H1 (cell line): ENCODE measurements at regions not wholly inside any gene's neighbourhood (a gene's known extent, or its start where the extent isn't known, plus 50 kb on each side); places are given as distances from the start of the nearest gene placed in this dataset.

Source experiments
- CTCF ChIA-PET: fragments of 300-600 bp; sonication (Branson Sonifier 250); formaldehyde crosslinking; loops from one replicate; lab custom pipeline; 2021; ENCODE audit not compliant: partially characterized antibody; lab: Charles Lee
- POLR2A ChIA-PET: fragments of 300-600 bp; sonication (Branson Sonifier 250); formaldehyde crosslinking; loops from one replicate; lab custom pipeline; 2021; ENCODE audit warnings: inconsistent platforms; ENCODE audit not compliant: partially characterized antibody; lab: Charles Lee
- DNase-seq, 2 experiments: peaks; one replicate each; pipeline versions ENCODE4 v3.0.0 to v3.0.0-alpha.2; 2010 to 2022; ENCODE audit warnings: low spot score in 2 of 2, low read depth in 1 of 2, mixed read lengths in 1 of 2
- FAIRE-seq: peaks from 2 replicates; lab custom pipeline; 2011; peaks lifted over from hg19 to GRCh38; lab: Jason Lieb, UNC
- H2AFZ ChIP-seq: 2 replicates; pipeline ENCODE4 v1.8.1; 2012; ENCODE audit warnings: low read length, inconsistent platforms
- H2AK5ac ChIP-seq: 2 replicates; pipeline ENCODE4 v1.6.1; 2013; ENCODE audit warnings: low read depth, low read length
- H2BK120ac ChIP-seq: replicated peaks from 2 replicates; pipeline ENCODE3; 2013; ENCODE audit warnings: low read depth, low read length, inconsistent platforms
- H2BK12ac ChIP-seq: 2 replicates; pipeline ENCODE4 v1.6.1; 2013; ENCODE audit warnings: low read depth, low read length
- H2BK15ac ChIP-seq: 2 replicates; pipeline ENCODE4 v1.6.1; 2013; ENCODE audit warnings: low read length
- H2BK20ac ChIP-seq: 2 replicates; pipeline ENCODE4 v1.6.1; 2013; ENCODE audit warnings: low read length
- H2BK5ac ChIP-seq: 2 replicates; pipeline ENCODE4 v1.6.1; 2013; ENCODE audit warnings: low read depth, low read length
- H3K14ac ChIP-seq: 2 replicates; pipeline ENCODE4 v1.6.1; 2013; ENCODE audit warnings: inconsistent platforms; ENCODE audit not compliant: insufficient read length
- H3K18ac ChIP-seq: 2 replicates; pipeline ENCODE4 v1.6.1; 2013; ENCODE audit warnings: low read length; ENCODE audit errors: extremely low read depth
- H3K23ac ChIP-seq: 2 replicates; pipeline ENCODE4 v1.6.1; 2013; ENCODE audit warnings: inconsistent platforms; ENCODE audit not compliant: insufficient read length
- H3K23me2 ChIP-seq: 2 replicates; pipeline ENCODE4 v1.6.1; 2013; ENCODE audit warnings: low read depth, low read length
- H3K27ac ChIP-seq: 2 replicates; pipeline ENCODE4 v1.6.1; 2011; ENCODE audit warnings: low read depth, low read length, inconsistent platforms
- H3K27me3 ChIP-seq, 4 experiments: replicated peaks in 1 of 4; 1 replicate in 1 of 4; 2 replicates in 3 of 4; pipeline versions ENCODE4 v1.6.1 to v1.8.1; 2011 to 2013; ENCODE audit warnings: low read length in 3 of 4, mild to moderate bottlenecking in 3 of 4, inconsistent platforms in 2 of 4, mixed read lengths in 2 of 4, moderate library complexity in 1 of 4; ENCODE audit not compliant: control insufficient read depth in 3 of 4, insufficient read depth in 3 of 4; ENCODE audit errors: extremely low read depth in 1 of 4
- H3K36me3 ChIP-seq, 4 experiments: 2 replicates each; pipeline versions ENCODE4 v1.6.1 to v1.8.1; 2011 to 2013; ENCODE audit warnings: mild to moderate bottlenecking in 4 of 4, low read length in 3 of 4, moderate library complexity in 2 of 4, control low read depth in 1 of 4, inconsistent platforms in 1 of 4; ENCODE audit not compliant: insufficient read depth in 4 of 4, control insufficient read depth in 2 of 4
- H3K4ac ChIP-seq: replicated peaks from 2 replicates; pipeline ENCODE3; 2013; ENCODE audit warnings: low read length, low read depth, mixed read lengths, inconsistent platforms; ENCODE audit not compliant: insufficient read length
- H3K4me1 ChIP-seq, 4 experiments: replicated peaks in 1 of 4; 1 replicate in 1 of 4; 2 replicates in 3 of 4; pipeline versions ENCODE4 v1.6.1 to v1.8.1; 2011 to 2013; ENCODE audit warnings: low read length in 3 of 4, inconsistent platforms in 2 of 4, mixed read lengths in 1 of 4; ENCODE audit not compliant: insufficient read depth in 4 of 4, control insufficient read depth in 3 of 4
- H3K4me2 ChIP-seq, 2 experiments: 2 replicates each; pipeline versions ENCODE4 v1.6.1 to v1.8.1; 2011 to 2013; ENCODE audit warnings: low read depth in 2 of 2, low read length in 2 of 2, control low read depth in 1 of 2, inconsistent platforms in 1 of 2, mild to moderate bottlenecking in 1 of 2; ENCODE audit not compliant: insufficient read depth in 1 of 2
- H3K4me3 ChIP-seq, 4 experiments: fragments of 200-600, 300-600 bp in 1 of 4; sonication (generic), shearing (Covaris generic), sonication (Bioruptor Twin) in 1 of 4; 2 replicates each; pipeline versions ENCODE4 v1.5.1 to v1.8.1; 2011 to 2016; ENCODE audit warnings: low read length in 4 of 4, low read depth in 3 of 4, control low read depth in 2 of 4, inconsistent platforms in 2 of 4, mild to moderate bottlenecking in 2 of 4, mixed read lengths in 1 of 4, moderate library complexity in 1 of 4; ENCODE audit not compliant: insufficient read depth in 2 of 4; ENCODE audit errors: extremely low read depth in 1 of 4
- H3K56ac ChIP-seq: replicated peaks from 2 replicates; pipeline ENCODE3; 2013; ENCODE audit warnings: low read depth, mild to moderate bottlenecking, mixed read lengths, low read length, inconsistent platforms; ENCODE audit not compliant: insufficient read length
- H3K79me1 ChIP-seq: 2 replicates; pipeline ENCODE4 v1.6.1; 2013; ENCODE audit warnings: low read depth, low read length, control low read depth
- H3K79me2 ChIP-seq, 2 experiments: 2 replicates each; pipeline versions ENCODE4 v1.6.1 to v1.8.1; 2012 to 2013; ENCODE audit warnings: low read length in 2 of 2, mild to moderate bottlenecking in 2 of 2, inconsistent platforms in 1 of 2; ENCODE audit not compliant: insufficient read depth in 2 of 2, control insufficient read depth in 1 of 2
- H3K9ac ChIP-seq, 4 experiments: replicated peaks in 1 of 4; 1 replicate in 1 of 4; 2 replicates in 3 of 4; pipeline versions ENCODE4 v1.6.1 to v1.8.1; 2011 to 2013; ENCODE audit warnings: low read depth in 3 of 4, low read length in 3 of 4, control low read depth in 2 of 4, mild to moderate bottlenecking in 2 of 4, moderate library complexity in 2 of 4, inconsistent platforms in 1 of 4; ENCODE audit errors: extremely low read depth in 1 of 4
- H3K9me3 ChIP-seq, 2 experiments: 2 replicates each; pipeline versions ENCODE4 v1.6.1 to v1.8.1; 2012 to 2013; ENCODE audit warnings: mild to moderate bottlenecking in 2 of 2, moderate library complexity in 2 of 2, control low read depth in 1 of 2, inconsistent platforms in 1 of 2, low read depth in 1 of 2, low read length in 1 of 2, mixed read lengths in 1 of 2; ENCODE audit not compliant: insufficient read depth in 2 of 2
- H4K20me1 ChIP-seq, 2 experiments: replicated peaks in 1 of 2; 2 replicates each; pipeline versions ENCODE3 to v1.8.1; 2011 to 2013; ENCODE audit warnings: inconsistent platforms in 2 of 2, low read length in 2 of 2, mild to moderate bottlenecking in 1 of 2; ENCODE audit not compliant: insufficient read depth in 2 of 2, control insufficient read depth in 1 of 2
- H4K5ac ChIP-seq: 2 replicates; pipeline ENCODE4 v1.6.1; 2013; ENCODE audit warnings: low read length, low read depth, mixed read lengths, inconsistent platforms; ENCODE audit not compliant: insufficient read length
- H4K8ac ChIP-seq: 2 replicates; pipeline ENCODE4 v1.8.0; 2013; ENCODE audit warnings: mild to moderate bottlenecking, moderate library complexity, low read length, inconsistent platforms; ENCODE audit not compliant: insufficient read depth; ENCODE audit errors: extremely low read depth
- H4K91ac ChIP-seq: replicated peaks from 2 replicates; pipeline ENCODE3; 2013; ENCODE audit warnings: low read length, mixed read lengths, inconsistent platforms; ENCODE audit not compliant: insufficient read length
- CREB1 ChIP-seq: IDR thresholded peaks from 2 replicates; pipeline ENCODE4 v1.6.1; 2012; ENCODE audit warnings: inconsistent platforms
- EGR1 ChIP-seq: IDR thresholded peaks from 2 replicates; pipeline ENCODE4 v1.6.1; 2011; ENCODE audit warnings: low read depth, low read length, borderline replicate concordance
- MAX ChIP-seq: IDR thresholded peaks from 2 replicates; pipeline ENCODE4 v1.6.1; 2012; ENCODE audit warnings: inconsistent platforms
- NRF1 ChIP-seq: IDR thresholded peaks from 2 replicates; pipeline ENCODE4 v1.6.1; 2011; ENCODE audit warnings: mild to moderate bottlenecking, low read depth, low read length, improper control_type of control experiment
- RNF2 ChIP-seq: fragments of 200-900, 300-1000 bp; sonication (generic); IDR thresholded peaks from 2 replicates; pipeline ENCODE4 v1.7.1; 2016; ENCODE audit warnings: borderline replicate concordance, low read depth, mild to moderate bottlenecking, antibody characterized with exemption, low read length; ENCODE audit not compliant: poor library complexity, severe bottlenecking; ENCODE audit errors: missing control alignments
- TAF1 ChIP-seq: IDR thresholded peaks from 2 replicates; pipeline ENCODE4 v1.6.1; 2011; ENCODE audit warnings: mild to moderate bottlenecking, low read depth, low read length
- WGBS, 2 experiments: shearing (Covaris generic) in 1 of 2; methylation state at CpG; one replicate each; pipeline versions ENCODE4 v1.1.6 to v1.1.7; 2013 to 2015; ENCODE audit warnings: low lambda C conversion rate in 2 of 2, mixed read lengths in 2 of 2, inconsistent platforms in 1 of 2, low coverage in 1 of 2, missing lambda C conversion rate in 1 of 2; ENCODE audit not compliant: insufficient replicate concordance in 2 of 2, insufficient coverage in 1 of 2, insufficient read length in 1 of 2; ENCODE audit errors: extremely low coverage in 1 of 2, missing lambda C conversion rate in 1 of 2; 5-methylcytosine and 5-hydroxymethylcytosine counted together

- CTCF ChIA-PET: interaction anchor here (0.8 to 2.9 kb wide), 15 partner anchors 8 to 475 kb away, joined by 3 to 11 read pairs (median 3); no protein-coding TSS in a partner anchor
Observed at GRCh38 chr7:142380069-142380468, 122.2 kb upstream of the PRSS58 start.

More at GRCh38 chr7:142380069-142380468, 122.2 kb upstream of the PRSS58 start:
- Histone ChIP-seq H3K4me2 (no peak overlapping the region), H2BK20ac (no peak overlapping the region), H2BK5ac (no peak overlapping the region), H3K4me3 (no peak overlapping the region), H4K20me1 (no peaks in the 10 kb centered on the region), H3K27ac (no peak overlapping the region), H3K56ac (no peak overlapping the region), H2BK120ac (no peak overlapping the region), H2BK12ac (no peak overlapping the region), H3K4ac (no peak overlapping the region), H4K5ac (no peak overlapping the region), H3K27me3 (no peaks in the 10 kb centered on the region), H3K23ac (no peak overlapping the region), H4K91ac (no peak overlapping the region), H3K9ac (no peak overlapping the region), H2AFZ (0 out of 2 replicates have a peak overlapping the region, but pooled peaks have one; percentile 47), H3K36me3 (no peaks in the 10 kb centered on the region), H3K18ac (no peak overlapping the region), H2BK15ac (no peak overlapping the region), H4K8ac (no peak overlapping the region), H3K79me1 (no peaks in the 10 kb centered on the region), H3K23me2 (no peaks in the 10 kb centered on the region), H2AK5ac (no peak overlapping the region), H3K79me2 (no peaks in the 10 kb centered on the region), H3K14ac (no peak overlapping the region), H3K9me3 (no peaks in the 10 kb centered on the region), H3K4me1 (peaks cover 0 to 14% (median 5%) of the 10 kb centered on the region in 4 experiments; a peak in 6 of 7 replicates)
- WGBS, 2 experiments: 58% methylated on average over 3 of the region's 3 CpGs; no CpG with 5 or more reads in 1 of the 2 experiments
- POLR2A ChIA-PET: no interaction called here
- DNase-seq: no peak
- TF ChIP-seq TAF1: no peak
- no peak for TF ChIP-seq RNF2
- no peak for TF ChIP-seq NRF1
- no peak for TF ChIP-seq CREB1
- no peak for TF ChIP-seq MAX
- no peak for TF ChIP-seq EGR1
- no peak for FAIRE-seq
